ENCODE measurements at regions not wholly inside any gene's neighbourhood (a gene's known extent, or its start where the extent isn't known, plus 50 kb on each side); places are given as distances from the start of the nearest gene placed in this dataset.
A peak's percentile ranks its signal among the peaks of the same experiment; 100 is the strongest.

DNA sequence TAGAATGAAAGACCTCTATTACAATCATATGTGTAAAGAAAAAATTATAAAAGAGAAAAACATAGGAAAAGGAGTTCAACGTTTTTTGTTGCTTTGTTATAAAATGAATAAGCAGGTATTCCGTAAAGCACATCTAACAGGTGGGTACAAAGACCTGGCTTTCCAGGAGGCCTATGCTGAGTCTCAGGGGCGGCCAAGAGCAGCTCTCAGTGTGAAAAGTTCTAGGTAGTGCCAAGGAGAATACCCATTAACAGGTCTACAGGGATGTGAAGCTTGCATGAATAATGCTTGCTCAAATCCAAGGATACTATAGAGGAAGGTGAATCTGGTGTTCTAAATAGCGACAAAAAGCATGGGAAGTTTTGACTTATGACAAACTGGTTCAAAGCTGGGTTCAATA is 944.4 kb downstream of the PDHA2 start:
- no peak for DNase-seq (ENCODE audit: low spot score)

DNA sequence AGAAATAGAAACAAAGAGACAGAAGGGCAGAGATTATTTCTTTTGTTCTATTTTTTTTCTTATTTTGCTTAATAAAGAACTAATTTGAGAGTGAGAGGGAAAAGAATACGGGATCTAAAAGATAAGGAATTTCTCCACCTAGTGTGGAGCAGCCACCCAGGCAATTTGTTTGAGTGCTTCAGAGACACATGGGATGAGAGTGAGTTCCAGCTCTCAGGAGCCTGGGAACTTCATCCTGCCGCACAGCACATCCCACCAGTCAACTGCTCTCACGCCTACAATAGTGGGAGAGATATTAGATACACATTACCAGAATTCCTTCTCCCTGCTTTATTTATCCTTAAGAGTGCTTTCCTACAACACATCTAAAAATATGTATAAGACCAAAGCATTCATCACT is 946.4 kb downstream of the PDHA2 start:
- DNase-seq (ENCODE audit: low spot score): no peak

DNA sequence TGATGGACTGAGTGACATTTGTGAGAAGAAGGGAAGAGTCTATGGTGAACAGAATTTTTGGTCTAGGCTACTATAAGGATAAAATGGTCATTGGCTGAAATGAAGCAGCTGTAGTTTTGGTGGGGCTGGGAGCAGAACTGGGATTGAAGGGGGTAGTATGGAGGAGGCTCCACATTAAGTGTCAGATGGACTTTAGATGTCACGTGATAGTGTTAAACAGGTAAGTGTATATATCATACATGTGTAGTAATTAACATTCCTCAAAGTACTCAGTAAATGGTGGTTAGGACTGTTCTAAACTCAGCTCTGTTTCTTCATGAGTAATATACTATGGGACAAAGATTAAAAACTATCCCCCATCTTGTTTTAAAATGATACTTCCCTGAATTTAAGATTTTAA is 947.9 kb downstream of the PDHA2 start:
- DNase-seq (ENCODE audit: low spot score): no peak

DNA sequence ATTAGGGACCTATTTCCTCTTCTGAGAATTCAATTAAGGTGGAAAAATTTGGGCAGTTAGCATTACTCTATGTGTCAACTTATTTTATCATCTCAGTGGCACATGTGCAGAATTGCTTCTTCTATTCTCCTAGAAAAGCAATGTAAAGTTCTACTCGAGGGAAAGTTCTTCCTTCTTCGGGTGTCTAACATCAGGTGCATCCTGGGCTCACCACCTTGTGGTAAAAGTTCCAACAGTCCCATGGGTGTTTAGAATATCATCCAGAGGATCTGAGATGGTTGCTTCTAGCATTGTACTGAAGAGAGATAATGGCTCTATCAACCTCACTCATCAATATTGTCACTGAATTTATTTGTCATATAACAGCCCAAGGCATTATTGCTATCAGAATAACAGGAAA is 969.7 kb downstream of the PDHA2 start:
- no peak for DNase-seq (ENCODE audit: low spot score)

DNA sequence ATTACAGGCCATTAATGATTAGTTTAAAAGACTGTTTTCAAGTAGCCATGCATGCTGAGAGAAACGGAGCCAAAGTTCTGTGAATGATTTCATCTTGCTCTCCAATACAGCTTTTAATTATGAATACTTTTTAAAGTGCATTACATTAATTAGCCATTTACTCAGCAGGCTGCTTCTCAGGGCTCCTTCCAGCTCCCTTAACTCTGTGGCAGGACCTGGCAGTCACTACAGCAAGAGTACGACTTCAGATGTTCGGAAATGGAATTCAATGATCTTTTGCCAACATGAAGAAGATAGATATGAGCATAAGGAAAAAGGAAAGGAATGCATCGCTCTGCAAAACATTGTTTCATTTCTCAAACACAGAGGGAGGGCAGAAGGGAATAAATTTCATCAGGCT is 987.2 kb downstream of the PDHA2 start:
- no peak for DNase-seq (ENCODE audit: low spot score)

DNA sequence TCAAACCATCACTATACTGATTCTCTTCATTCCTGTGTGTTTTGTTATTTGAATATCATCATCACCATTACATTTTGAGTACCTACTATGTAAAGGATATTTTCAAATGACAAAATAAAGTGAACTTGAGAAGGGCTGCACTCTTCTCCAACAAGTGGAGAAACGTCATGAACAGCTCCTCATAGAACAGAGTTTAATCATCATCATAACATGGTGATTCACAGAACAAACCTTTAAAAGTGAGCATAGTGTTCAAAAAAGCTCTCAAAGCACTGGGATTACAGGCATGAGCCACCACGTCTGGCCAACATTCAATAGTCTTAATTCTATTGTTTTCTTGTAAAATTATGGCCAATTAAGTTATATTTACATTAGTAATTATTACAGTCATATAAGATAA is 993.9 kb downstream of the PDHA2 start:
- DNase-seq (ENCODE audit: low spot score): no peak

DNA sequence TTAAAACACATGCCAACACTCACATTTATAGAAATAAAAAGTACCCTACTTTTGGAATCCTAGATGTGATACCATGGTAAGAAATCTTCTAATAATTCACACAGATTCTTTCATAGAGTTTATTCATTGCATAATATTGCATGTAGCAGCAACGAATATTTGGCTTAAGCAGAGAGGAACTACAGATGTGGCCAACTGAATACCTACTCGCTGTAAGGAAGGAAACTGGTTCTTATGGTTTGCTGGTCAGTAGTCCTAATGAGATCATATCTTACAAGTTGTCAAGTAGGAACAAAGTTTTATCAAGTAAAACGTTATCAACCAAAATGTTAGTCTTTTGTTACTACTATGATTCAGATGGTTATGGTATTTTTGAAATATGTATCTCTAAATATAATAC is 996.1 kb downstream of the PDHA2 start:
- no peak for DNase-seq (ENCODE audit: low spot score)

DNA sequence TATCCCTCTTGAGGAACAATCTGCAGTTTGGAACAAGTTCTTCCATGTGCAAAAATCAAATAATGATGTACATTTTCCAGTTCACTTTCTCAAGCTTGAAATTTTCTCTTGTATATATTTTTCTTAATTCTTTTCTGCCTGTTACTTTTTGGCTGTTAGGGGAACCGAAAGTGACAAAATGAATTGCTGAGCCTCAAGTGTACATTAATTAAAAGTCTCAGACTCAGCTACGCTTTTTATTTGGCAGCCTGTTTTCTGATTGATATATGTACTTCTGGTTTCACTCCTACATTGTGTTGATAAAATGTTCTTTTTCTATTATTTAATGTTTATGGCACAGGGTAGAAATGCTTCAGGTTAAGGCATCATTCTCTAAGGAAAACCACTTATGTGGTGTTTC is 999.5 kb downstream of the PDHA2 start:
- no peak for DNase-seq (ENCODE audit: low spot score)

DNA sequence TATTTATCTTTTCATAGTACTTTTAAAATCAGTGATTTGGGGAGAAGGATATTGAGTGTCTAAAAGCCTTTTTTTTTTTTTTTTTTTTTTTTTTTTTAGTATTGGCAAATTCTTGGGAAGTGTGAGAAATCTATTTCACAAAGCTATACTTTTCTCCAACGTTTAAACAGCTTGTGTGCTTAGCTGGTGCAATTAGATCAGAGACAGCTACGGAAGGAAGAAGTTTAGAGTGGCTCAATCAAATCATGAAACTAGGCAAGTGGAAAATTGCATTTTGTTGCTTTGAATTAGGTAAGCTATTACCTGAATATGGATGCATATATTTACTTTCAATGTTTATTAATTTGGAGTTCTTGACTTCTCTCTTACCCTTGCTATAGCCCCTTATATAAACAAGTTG is 1001.9 kb downstream of the PDHA2 start:
- no peak for DNase-seq (ENCODE audit: low spot score)

DNA sequence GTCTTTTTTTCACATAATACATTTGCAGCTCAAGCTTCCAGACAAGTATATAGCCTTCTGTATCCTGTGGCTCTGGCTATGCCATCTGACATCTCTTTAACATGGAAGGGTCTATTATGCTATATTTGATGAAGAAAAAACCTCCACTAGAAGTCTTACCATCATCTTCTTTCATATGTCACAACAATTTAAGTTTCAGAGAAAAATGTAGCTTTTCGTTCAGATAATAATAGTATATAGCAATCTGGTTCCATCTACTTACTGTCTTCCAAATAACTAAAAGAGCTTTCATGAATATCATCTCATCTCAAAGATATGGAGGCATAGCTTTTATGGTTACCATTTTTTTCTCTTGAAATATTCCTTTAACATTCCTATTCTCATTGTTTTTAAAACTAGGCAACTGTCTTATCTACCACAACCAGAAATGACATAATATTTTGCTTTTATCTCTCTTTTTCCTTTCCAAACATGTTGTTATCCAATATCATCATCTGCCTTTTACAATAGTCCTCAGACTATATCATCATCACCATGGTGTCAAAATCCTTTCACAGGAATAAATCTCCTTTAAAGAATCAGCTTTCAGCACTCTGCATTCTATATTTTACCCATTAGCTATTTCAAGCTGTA is 1005.1 kb downstream of the PDHA2 start:
- no peak for DNase-seq (ENCODE audit: low spot score)

DNA sequence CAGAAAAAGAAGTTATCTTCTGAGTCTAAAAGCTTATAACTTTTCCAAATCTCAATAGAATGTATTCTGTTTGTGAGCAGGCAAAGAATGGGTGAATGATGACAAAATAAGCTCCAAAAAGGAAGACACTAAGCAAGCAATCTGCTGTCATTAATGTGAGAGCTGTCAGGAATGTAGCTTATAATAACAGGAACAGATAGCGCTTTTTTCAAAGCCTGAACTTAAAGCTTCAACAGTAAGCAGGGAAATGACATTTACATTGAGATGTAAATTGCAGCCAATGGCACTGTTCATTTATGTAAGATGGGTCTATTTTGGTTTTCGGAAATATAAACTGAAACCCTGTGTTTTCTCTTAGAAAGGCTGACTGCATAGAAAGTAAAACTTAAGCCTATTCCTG is 1005.9 kb downstream of the PDHA2 start:
- DNase-seq (ENCODE audit: low spot score): no peak

DNA sequence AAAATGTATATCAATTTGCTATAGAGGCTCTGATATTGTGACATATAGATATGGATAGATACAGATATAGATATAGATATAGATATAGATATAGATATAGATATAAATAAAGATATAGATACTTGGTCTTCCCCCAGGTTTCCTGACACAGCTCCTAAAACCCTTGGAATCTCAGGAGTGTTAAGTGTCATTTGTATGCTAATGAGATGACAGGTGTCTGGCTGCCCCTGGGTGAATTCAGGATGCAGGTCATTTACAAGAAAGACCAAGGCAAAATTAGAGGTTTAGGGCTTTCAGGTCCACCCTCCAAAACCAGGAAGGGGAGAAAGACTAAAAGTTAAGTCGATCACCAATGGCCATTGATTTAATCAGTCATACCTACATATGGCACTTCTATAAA is 1034.8 kb downstream of the PDHA2 start:
- DNase-seq (ENCODE audit: low spot score): no peak

DNA sequence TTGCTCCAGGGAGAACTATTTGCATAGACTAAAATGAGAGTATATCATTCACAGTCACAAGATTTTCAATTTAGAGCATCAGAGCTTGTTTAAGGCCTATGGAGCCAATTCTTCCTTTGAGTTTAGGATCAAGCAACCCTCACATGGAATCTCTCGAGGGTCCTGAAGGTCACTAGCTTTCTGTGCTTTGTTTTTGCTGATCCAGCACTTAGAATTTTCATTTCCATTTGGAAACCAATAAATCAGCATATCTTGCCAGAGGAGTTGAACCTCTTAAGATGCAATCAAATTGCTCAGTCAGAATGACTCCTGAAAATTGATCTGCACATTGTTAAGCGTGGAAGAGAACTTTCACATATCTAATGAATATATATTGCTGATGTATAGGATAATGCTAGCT is 1039.6 kb downstream of the PDHA2 start:
- DNase-seq (ENCODE audit: low spot score): no peak

DNA sequence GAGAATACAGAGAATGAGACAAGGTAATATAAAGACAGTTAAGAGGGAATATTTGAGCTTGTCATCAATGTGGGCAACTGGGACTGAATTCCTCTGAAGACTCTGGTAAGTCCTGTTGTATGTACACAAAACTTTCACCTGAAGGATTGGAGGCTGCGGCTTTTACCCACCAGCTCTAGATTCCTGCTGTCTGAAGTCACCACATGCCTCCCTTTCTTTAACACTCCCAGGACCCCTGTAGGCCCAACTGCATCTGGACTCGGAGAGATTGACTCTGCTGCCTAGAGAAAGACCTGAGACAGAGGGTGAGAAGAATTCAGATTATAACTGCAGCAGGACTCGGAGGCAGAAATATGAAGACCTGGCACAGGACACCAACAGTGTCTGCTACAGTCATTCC is 1048.0 kb downstream of the PDHA2 start:
- no peak for DNase-seq (ENCODE audit: low spot score)

DNA sequence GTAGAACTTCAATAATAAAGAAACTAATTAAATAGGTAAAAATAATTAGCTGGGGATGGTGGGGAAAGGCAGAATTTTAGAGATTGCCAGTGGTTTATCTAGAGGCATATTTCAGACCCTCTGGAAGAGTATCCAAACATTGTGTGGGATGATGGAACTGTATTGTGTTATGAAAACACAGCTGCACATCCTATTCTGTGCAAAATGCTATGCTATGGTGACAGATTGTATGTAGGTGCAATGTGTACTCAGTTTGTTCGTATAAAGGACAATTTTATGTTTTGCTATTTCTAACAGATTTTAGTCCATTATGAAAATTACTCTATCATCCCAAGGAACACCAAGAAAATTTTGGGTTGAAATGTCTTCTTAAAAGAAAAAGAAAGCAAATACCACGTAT is 1054.7 kb downstream of the PDHA2 start:
- DNase-seq (ENCODE audit: low spot score): no peak

DNA sequence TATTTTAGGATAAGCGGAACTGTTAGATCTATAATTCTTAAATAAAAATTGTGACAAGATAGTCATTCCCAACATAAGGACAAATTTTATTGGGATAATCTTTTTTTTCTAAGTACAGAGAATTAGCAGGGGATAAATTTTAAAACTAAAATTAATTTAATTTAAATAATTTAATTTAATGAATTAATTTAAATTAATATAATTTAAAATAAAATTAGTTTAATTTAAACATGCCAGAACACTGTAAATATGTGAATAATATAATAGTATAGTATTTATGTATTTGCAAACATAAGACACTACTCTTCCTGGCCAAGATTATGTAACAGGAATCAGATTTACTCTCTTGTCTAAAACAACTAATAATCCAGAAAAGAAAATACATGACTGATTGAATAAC is 1055.9 kb downstream of the PDHA2 start:
- no peak for DNase-seq (ENCODE audit: low spot score)

DNA sequence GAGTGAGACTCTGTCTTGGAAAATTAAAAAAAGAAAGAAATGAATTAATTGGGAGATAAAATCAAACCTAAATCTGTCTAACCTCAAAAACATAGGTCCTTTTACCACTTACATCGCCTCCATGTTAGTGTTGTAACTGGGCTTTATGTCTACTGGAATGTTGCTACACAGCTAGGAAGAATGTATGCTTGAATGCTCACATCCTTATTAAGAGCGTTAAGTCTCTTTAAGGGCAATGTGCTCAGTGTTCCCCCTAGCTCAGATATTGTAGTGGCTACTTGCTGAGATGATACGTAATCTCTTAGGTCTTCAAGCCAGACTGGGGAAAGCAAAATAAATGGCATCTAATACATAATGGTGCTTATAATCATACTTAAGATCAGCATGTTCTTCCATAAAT is 1072.8 kb downstream of the PDHA2 start:
- DNase-seq (ENCODE audit: low spot score): no peak

DNA sequence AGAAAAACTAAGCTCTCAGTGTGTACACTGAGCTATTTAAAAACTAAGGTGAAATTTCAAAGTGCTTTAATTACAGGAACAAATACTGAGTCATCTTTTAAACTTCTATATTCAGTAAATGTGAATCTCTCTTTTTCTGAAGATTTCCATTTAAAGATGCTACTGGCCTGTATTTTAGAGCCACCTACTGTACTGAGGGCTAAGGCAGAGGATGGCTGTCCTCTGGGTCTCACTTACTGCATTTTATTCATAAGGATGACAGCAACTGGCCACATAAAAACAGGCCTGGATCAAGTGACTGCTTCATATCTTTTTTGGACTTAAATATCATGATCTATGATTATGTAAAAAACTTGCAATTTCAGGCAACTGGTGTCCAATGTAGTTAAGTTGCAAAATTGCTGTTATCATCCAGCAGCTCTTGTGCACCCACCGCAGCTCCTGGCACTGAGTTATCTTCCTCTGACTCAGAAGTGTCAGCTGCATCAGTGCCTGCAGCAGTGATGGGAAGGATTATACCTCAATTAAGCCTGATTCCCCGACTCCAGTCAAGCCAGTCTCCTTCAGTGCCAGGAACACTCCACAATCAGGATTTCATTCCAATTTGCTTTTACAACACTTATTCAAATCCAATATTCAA is 1073.7 kb downstream of the PDHA2 start:
- DNase-seq (ENCODE audit: low spot score): no peak

DNA sequence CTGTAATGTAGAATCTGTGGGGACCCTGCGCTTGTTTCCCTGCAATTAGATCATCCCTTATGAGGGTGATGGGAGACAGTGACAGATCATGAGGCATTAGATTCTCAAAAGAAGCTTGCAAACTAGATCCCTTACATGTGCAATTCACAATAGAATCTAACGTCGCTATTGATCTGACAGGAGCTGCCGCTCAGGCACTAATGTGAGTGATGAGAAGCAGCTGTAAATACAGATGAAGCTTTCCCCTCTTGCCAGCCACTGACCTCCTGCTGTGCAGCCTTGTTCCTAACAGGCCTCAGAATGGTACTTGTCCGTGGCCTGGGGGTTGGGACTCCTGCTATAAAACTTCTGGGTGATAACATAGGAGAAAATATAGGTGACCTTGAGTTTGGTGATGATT is 1076.8 kb downstream of the PDHA2 start:
- peak; percentile 50 for DNase-seq (ENCODE audit: low spot score)

DNA sequence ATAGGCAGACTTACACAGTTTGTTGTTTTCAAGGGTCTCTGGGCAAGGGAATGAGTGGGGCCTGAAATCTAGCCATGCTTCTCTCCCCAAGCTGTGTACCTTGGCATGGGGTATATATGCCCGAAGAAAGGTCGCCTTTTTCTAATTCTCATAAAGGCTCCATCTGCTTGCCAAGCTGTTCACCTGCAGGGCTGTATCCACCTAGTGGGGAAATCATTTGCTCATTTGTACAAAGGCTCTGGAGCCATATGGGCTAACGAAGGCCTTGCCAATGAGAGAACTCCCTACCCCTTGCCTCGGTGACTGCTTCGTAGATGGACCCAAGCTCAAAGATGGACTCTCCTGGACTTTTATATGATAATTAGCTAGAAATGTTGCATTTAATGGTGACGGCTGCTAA is 1097.0 kb downstream of the PDHA2 start:
- DNase-seq (ENCODE audit: low spot score): no peak

DNA sequence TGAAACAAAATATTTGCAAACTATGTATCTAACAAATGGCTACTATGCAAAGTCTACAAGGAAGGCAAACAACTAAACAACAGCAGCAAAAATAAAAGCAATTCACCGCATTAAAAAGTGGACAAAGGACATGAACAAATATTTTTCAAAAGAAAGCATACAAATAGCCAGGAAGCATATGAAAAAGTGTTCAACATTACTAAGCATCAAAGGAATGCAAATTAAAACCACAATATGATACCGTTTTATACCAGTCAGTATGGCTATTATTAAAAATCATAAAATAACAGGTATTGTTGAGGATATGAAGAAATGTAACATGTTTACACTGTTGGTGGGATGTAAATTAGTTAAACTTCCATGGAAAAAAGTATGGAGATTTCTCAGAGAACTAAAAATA is 1106.7 kb downstream of the PDHA2 start:
- DNase-seq (ENCODE audit: low spot score): no peak

DNA sequence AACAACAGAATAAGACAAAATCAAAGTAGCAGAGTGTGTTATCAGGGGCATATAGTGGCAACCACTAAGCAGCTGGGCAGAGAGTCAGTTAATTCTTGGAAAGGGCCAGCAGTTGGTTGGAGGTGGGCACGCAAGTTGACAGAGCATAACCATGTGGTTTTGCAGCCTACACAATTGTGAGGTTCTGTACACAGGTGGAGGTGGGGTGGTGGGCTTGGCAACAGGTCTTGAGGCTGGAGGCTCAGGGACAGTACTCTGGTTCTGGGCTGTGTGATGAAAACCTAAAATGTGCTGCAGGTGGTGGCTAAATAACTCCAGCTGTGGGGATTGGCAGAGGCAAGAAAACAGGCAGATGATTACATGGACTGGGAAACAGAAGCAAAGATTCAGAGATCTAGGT is 1112.7 kb downstream of the PDHA2 start:
- DNase-seq (ENCODE audit: low spot score): no peak

DNA sequence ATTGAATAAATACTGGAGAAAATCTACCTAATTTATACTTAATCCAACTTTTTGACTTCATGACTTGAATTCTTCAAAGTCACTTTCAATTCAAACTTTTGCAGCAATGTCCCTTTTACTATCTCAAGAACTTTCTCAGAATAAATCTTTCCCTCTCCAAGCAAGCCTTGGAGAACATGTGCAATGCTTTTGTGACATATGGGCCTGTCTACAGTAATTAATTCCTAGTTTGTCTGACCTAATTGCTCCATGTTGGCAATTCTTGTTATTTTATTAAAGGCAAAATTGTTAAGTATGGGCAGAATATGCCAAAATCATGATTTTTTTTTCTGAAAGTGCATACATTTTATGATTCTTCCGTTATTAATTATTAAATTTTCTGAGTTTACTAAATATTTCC is 1115.3 kb downstream of the PDHA2 start:
- DNase-seq (ENCODE audit: low spot score): no peak

DNA sequence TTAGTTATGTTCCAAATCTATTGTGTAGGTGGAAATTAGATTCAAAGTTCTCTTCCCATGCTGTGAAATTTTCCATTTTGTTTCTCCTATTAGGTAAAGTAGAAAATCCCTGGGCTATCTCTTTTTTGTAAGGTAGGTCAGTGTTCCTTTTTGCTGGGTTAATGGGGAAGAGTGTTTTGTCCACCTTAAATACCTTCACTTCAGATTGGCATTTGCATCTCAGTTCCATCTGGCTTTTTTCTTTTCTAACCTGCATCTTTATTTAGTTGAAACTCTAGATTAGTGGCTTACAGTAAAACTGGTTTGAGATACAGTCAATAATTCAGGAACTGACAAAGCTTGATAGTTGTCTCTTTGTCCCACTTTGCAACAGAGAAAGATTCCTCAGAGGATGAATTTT is 1115.8 kb downstream of the PDHA2 start:
- DNase-seq (ENCODE audit: low spot score): no peak

DNA sequence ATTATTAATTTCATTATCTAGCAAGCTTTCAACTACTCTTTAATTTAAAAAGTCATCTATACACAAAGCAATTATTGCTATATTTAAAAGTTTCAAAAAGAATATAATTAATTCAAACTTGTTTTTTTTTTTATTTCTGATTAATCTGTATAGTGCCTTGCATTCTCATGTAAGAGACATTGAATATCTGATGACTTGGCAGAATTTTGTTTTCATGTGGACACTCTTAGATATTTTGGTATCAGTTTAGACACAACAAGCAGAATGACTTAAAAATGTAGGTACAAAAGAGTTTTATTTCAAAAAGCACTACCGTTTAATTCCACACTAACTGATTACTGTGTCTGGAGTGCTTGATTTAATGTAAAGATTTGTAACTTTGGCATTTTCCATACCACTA is 1129.6 kb downstream of the PDHA2 start:
- DNase-seq (ENCODE audit: low spot score): no peak

All from ecto neural progenitor cell (in vitro differentiated cells).